ENCODE measurements at regions not wholly inside any gene's neighbourhood (a gene's known extent, or its start where the extent isn't known, plus 50 kb on each side); places are given as distances from the start of the nearest gene placed in this dataset.
"Not testable (repeated sequence)": the region's sequence is repeated elsewhere in the genome, so short reads cannot be mapped to it uniquely, and the experiment has no call there.

GRCh38 chr1:192475970-192476369 lies 99.6 kb upstream of the RGS1 start:
- no peak for DNase-seq (ENCODE audit: extremely low read depth in 1 of 2, low read depth in 1 of 2)

- no peak for DNase-seq (ENCODE audit: extremely low read depth in 1 of 2, low read depth in 1 of 2)
Observed at GRCh38 chr1:192476802-192477298, 98.7 kb upstream of the RGS1 start.

- DNase-seq (ENCODE audit: extremely low read depth in 1 of 2, low read depth in 1 of 2): no peak
Observed at GRCh38 chr1:192477630-192478029, 97.9 kb upstream of the RGS1 start.

- no peak for DNase-seq (ENCODE audit: extremely low read depth in 1 of 2, low read depth in 1 of 2)
Observed at GRCh38 chr1:192485692-192486436, 89.7 kb upstream of the RGS1 start.

GRCh38 chr1:192488058-192488457 lies 87.5 kb upstream of the RGS1 start:
- DNase-seq (ENCODE audit: extremely low read depth in 1 of 2, low read depth in 1 of 2): no peak

- no peak for DNase-seq (ENCODE audit: extremely low read depth in 1 of 2, low read depth in 1 of 2)
Observed at GRCh38 chr1:192489047-192489446, 86.5 kb upstream of the RGS1 start.

GRCh38 chr1:192489748-192490147 lies 85.8 kb upstream of the RGS1 start:
- no peak for DNase-seq (ENCODE audit: extremely low read depth in 1 of 2, low read depth in 1 of 2)

GRCh38 chr1:192491804-192492554 lies 83.6 kb upstream of the RGS1 start:
- DNase-seq (ENCODE audit: extremely low read depth in 1 of 2, low read depth in 1 of 2): no peak

GRCh38 chr1:192493584-192493983 lies 82.0 kb upstream of the RGS1 start:
- DNase-seq (ENCODE audit: extremely low read depth in 1 of 2, low read depth in 1 of 2): no peak

GRCh38 chr1:192496369-192497056 lies 79.1 kb upstream of the RGS1 start:
- DNase-seq (ENCODE audit: extremely low read depth in 1 of 2, low read depth in 1 of 2): no peak

GRCh38 chr1:192497214-192497794 lies 78.3 kb upstream of the RGS1 start:
- no peak for DNase-seq (ENCODE audit: extremely low read depth in 1 of 2, low read depth in 1 of 2)

GRCh38 chr1:192498092-192498491 lies 77.5 kb upstream of the RGS1 start:
- not testable (repeated sequence) for DNase-seq (ENCODE audit: extremely low read depth in 1 of 2, low read depth in 1 of 2)

- not testable (repeated sequence) for DNase-seq (ENCODE audit: extremely low read depth in 1 of 2, low read depth in 1 of 2)
Observed at GRCh38 chr1:192499061-192499581, 76.5 kb upstream of the RGS1 start.

- DNase-seq (ENCODE audit: extremely low read depth in 1 of 2, low read depth in 1 of 2): not testable (repeated sequence)
Observed at GRCh38 chr1:192500541-192500940, 75.0 kb upstream of the RGS1 start.

GRCh38 chr1:192506741-192507155 lies 68.8 kb upstream of the RGS1 start:
- no peak for DNase-seq (ENCODE audit: extremely low read depth in 1 of 2, low read depth in 1 of 2)

GRCh38 chr1:192512426-192513162 lies 63.0 kb upstream of the RGS1 start:
- no peak for DNase-seq (ENCODE audit: extremely low read depth in 1 of 2, low read depth in 1 of 2)

GRCh38 chr1:192513196-192513595 lies 62.4 kb upstream of the RGS1 start:
- no peak for DNase-seq (ENCODE audit: extremely low read depth in 1 of 2, low read depth in 1 of 2)

- no peak for DNase-seq (ENCODE audit: extremely low read depth in 1 of 2, low read depth in 1 of 2)
Observed at GRCh38 chr1:192513697-192514096, 61.9 kb upstream of the RGS1 start.

GRCh38 chr1:192516776-192517297 lies 58.7 kb upstream of the RGS1 start:
- peak in 1 of 2 donors; percentile 35 for DNase-seq (ENCODE audit: extremely low read depth in 1 of 2, low read depth in 1 of 2)

Measured in stimulated activated CD8-positive, alpha-beta memory T cell treated with anti-CD3 and anti-CD28 coated beads, Interleukin-7, amount 100 ng/mL, for 48 hours (primary cell).